HFFc6 (cell line): ENCODE measurements at regions not wholly inside any gene's neighbourhood (a gene's known extent, or its start where the extent isn't known, plus 50 kb on each side); places are given as distances from the start of the nearest gene placed in this dataset.

Experiments
- DNase-seq: peaks from one replicate; pipeline ENCODE4 v3.0.0-alpha.2; 2018
- H3K27ac Mint-ChIP-seq: 2 replicates; pipeline ENCODE4 v1.8.0; 2020; ENCODE audit warnings: mild to moderate bottlenecking, mixed read lengths
- H3K27me3 Mint-ChIP-seq: 2 replicates; pipeline ENCODE4 v1.8.0; 2021; ENCODE audit warnings: mild to moderate bottlenecking, moderate library complexity, mixed read lengths; ENCODE audit not compliant: insufficient read depth
- H3K36me3 Mint-ChIP-seq: 2 replicates; pipeline ENCODE4 v1.8.0; 2021; ENCODE audit warnings: low read depth, mixed read lengths
- H3K4me1 Mint-ChIP-seq: 2 replicates; pipeline ENCODE4 v1.8.0; 2020; ENCODE audit warnings: low read depth, mixed read lengths
- H3K4me3 Mint-ChIP-seq: 2 replicates; pipeline ENCODE4 v1.8.0; 2020; ENCODE audit warnings: mild to moderate bottlenecking, moderate library complexity, mixed read lengths
- H3K9me3 Mint-ChIP-seq: 2 replicates; pipeline ENCODE4 v1.8.0; 2020; ENCODE audit warnings: mild to moderate bottlenecking, mixed read lengths
- CTCF ChIP-seq: fragments of 200-600 bp; sonication (generic); IDR thresholded peaks from 2 replicates; pipeline ENCODE4 v1.5.0; 2021; ENCODE audit warnings: antibody characterized with exemption, mild to moderate bottlenecking

GRCh38 chr4:13778367-13778766 lies 150.8 kb upstream of the BOD1L1 start:
- Mint-ChIP-seq H3K36me3 (no peaks in the 10 kb centered on the region), H3K27ac (no peak overlapping the region), H3K4me1 (no peaks in the 10 kb centered on the region), H3K9me3 (peaks cover 6% of the 10 kb centered on the region; the same call in 1 of the 2 replicates), H3K27me3 (peaks cover 15% of the 10 kb centered on the region), H3K4me3 (no peak overlapping the region)
- TF ChIP-seq CTCF: no peak
- DNase-seq: no peak

DNA sequence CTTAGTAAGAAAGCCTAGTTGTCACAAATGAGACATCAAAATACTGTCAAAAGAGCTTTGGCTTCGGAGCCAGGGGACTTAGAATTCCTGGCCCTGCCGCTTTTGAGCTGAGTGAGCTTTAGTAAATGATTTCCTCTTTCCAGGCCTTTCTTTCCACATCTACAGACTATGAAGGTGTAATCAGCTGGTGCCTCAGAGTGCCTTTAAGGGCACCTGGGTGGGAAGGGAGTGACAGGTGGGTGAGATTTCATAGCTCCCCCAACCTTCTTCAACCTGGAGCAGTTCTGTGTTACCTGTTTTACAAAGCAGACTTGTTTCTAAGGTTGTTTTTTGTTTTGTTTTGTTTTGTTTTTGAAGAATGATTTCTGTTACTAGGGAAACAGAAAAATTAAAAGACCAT lies 154.7 kb upstream of the BOD1L1 start:
- 0 out of 2 replicates have a peak, but pooled peaks cover 5% of the 10 kb centered on the region for H3K4me1 Mint-ChIP-seq
- peaks cover under 1% of the 10 kb centered on the region; the same call in 1 of the 2 replicates for H3K9me3 Mint-ChIP-seq
- peaks cover 19% of the 10 kb centered on the region; the same call in 1 of the 2 replicates for H3K27me3 Mint-ChIP-seq
- TF ChIP-seq CTCF: no peak
- no peak for DNase-seq
- no peak overlapping the region for H3K4me3 Mint-ChIP-seq
- no peaks in the 10 kb centered on the region for H3K36me3 Mint-ChIP-seq
- no peak overlapping the region for H3K27ac Mint-ChIP-seq

DNA sequence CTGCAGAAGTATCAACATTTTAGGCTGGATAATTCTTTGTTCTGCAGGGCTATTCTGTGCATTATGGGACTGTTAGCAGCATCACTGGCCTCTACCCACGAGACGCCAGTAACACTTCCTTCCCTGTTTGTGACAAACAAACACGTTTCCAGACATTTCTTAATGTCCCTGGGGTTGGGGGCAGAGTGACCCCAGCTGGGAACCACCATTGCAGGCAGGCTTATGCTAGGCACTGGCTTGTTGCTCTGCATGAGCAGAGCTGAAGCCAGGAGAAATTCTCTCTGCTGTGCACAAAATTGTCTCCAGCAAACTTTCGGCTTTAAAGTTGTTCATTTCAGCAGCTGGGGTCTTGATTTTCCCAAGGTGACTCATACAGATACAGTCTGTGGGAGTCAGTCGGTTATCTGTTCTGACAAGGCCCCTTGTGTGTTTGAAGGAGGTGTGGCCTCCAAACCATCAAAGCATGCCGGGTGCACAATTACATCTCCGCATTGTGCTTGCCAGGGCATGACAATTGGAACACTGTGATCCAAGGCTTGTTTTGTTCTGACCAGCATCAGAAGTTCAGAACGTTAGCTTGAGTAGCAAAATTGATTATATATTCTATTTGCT lies 156.4 kb upstream of the BOD1L1 start:
- no peaks in the 10 kb centered on the region for H3K9me3 Mint-ChIP-seq
- no peaks in the 10 kb centered on the region for H3K36me3 Mint-ChIP-seq
- H3K27ac Mint-ChIP-seq: no peak overlapping the region
- 0 out of 2 replicates have a peak, but pooled peaks cover 5% of the 10 kb centered on the region for H3K4me1 Mint-ChIP-seq
- peaks cover 15% of the 10 kb centered on the region; the same call in 1 of the 2 replicates for H3K27me3 Mint-ChIP-seq
- TF ChIP-seq CTCF: no peak
- H3K4me3 Mint-ChIP-seq: no peak overlapping the region; the same call in 1 of the 2 replicates
- DNase-seq: no peak

- no peaks in the 10 kb centered on the region for H3K36me3 Mint-ChIP-seq
- DNase-seq: no peak
- no peak overlapping the region for H3K4me3 Mint-ChIP-seq
- no peak overlapping the region for H3K27ac Mint-ChIP-seq
- peaks cover 5% of the 10 kb centered on the region for H3K27me3 Mint-ChIP-seq
- no peaks in the 10 kb centered on the region for H3K9me3 Mint-ChIP-seq
- no peaks in the 10 kb centered on the region for H3K4me1 Mint-ChIP-seq
- TF ChIP-seq CTCF: no peak
Observed at GRCh38 chr4:13793020-13793710, 165.6 kb upstream of the BOD1L1 start.

DNA sequence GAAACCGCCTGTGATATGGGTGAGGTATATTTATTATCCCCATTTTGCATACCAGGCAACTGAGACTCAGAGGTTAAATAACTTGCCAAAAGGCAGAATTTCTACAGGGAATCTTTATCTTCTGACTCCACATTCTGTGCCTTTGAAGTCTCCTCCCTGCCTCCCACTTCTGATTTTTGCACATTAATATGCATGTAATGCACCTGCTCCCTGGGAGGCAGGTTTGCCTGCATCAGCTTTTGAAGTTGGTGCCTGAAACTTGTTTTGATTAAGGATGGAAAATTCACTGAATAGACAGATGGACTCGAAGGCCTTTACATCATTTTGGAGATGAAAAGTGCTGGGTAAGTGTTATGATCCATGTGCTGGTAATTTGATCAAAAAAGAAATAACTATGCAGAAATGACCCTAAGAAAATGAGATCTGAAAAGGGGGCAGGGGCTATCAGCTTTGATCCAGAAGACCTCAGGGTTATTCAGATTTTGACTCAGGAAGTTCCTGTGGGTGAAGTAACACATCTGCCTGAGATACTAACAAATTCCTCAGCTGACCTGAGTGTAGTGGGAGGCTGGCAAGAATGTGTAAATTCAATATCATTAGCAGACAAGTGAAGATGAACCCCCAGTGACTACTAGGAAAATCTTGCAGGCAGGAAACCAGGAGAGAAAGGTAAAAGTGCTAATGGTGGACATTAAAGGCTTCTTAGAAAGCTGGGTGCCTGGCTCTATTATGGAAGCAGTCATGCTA lies 167.5 kb upstream of the BOD1L1 start:
- Mint-ChIP-seq H3K27ac (no peak overlapping the region), H3K4me1 (no peaks in the 10 kb centered on the region), H3K4me3 (no peak overlapping the region), H3K9me3 (no peaks in the 10 kb centered on the region), H3K27me3 (peaks cover 8% of the 10 kb centered on the region), H3K36me3 (no peaks in the 10 kb centered on the region)
- no peak for TF ChIP-seq CTCF
- DNase-seq: no peak
